ENCODE measurements at regions not wholly inside any gene's neighbourhood (a gene's known extent, or its start where the extent isn't known, plus 50 kb on each side); places are given as distances from the start of the nearest gene placed in this dataset.
"Not testable (repeated sequence)": the region's sequence is repeated elsewhere in the genome, so short reads cannot be mapped to it uniquely, and the experiment has no call there.

- DNase-seq (ENCODE audit: low read depth in 2 of 3, low spot score in 2 of 3), result no peak
Observed at GRCh38 chr3:21256932-21257331, 494.1 kb downstream of the ZNF385D start.

GRCh38 chr3:21238661-21239060, 512.3 kb downstream of the ZNF385D start:
- DNase-seq (ENCODE audit: low read depth in 2 of 3, low spot score in 2 of 3), result no peak

GRCh38 chr3:21237638-21238037, 513.4 kb downstream of the ZNF385D start:
- no peak for DNase-seq (ENCODE audit: low read depth in 2 of 3, low spot score in 2 of 3)

- DNase-seq (ENCODE audit: low read depth in 2 of 3, low spot score in 2 of 3), result no peak
Observed at GRCh38 chr3:21235491-21235890, 515.5 kb downstream of the ZNF385D start.

GRCh38 chr3:21234933-21235332, 516.1 kb downstream of the ZNF385D start:
- DNase-seq (ENCODE audit: low read depth in 2 of 3, low spot score in 2 of 3), result no peak

GRCh38 chr3:21229426-21230135, 521.4 kb downstream of the ZNF385D start:
- DNase-seq (ENCODE audit: low read depth in 2 of 3, low spot score in 2 of 3), result no peak

GRCh38 chr3:21226086-21226485, 524.9 kb downstream of the ZNF385D start:
- no peak for DNase-seq (ENCODE audit: low read depth in 2 of 3, low spot score in 2 of 3)

- DNase-seq (ENCODE audit: low read depth in 2 of 3, low spot score in 2 of 3), result no peak
Observed at GRCh38 chr3:21220944-21221343, 530.1 kb downstream of the ZNF385D start.

- no peak for DNase-seq (ENCODE audit: low read depth in 2 of 3, low spot score in 2 of 3)
Observed at GRCh38 chr3:21216598-21216997, 534.4 kb downstream of the ZNF385D start.

GRCh38 chr3:21204122-21204521, 546.9 kb downstream of the ZNF385D start:
- not testable (repeated sequence) for DNase-seq (ENCODE audit: low read depth in 2 of 3, low spot score in 2 of 3)

- DNase-seq (ENCODE audit: low read depth in 2 of 3, low spot score in 2 of 3), result no peak
Observed at GRCh38 chr3:21195203-21195602, 555.8 kb downstream of the ZNF385D start.

GRCh38 chr3:21194036-21194435, 557.0 kb downstream of the ZNF385D start:
- not testable (repeated sequence) for DNase-seq (ENCODE audit: low read depth in 2 of 3, low spot score in 2 of 3)

- no peak for DNase-seq (ENCODE audit: low read depth in 2 of 3, low spot score in 2 of 3)
Observed at GRCh38 chr3:21188459-21188858, 562.6 kb downstream of the ZNF385D start.

- DNase-seq (ENCODE audit: low read depth in 2 of 3, low spot score in 2 of 3), result no peak
Observed at GRCh38 chr3:21185816-21186314, 565.1 kb downstream of the ZNF385D start.

GRCh38 chr3:21174461-21174860, 576.5 kb downstream of the ZNF385D start:
- DNase-seq (ENCODE audit: low read depth in 2 of 3, low spot score in 2 of 3), result no peak

GRCh38 chr3:21170964-21171363, 580.0 kb downstream of the ZNF385D start:
- DNase-seq (ENCODE audit: low read depth in 2 of 3, low spot score in 2 of 3), result peak in 1 of 3 donors; percentile 5

GRCh38 chr3:21169948-21170347, 581.1 kb downstream of the ZNF385D start:
- no peak for DNase-seq (ENCODE audit: low read depth in 2 of 3, low spot score in 2 of 3)

GRCh38 chr3:21168471-21168870, 582.5 kb downstream of the ZNF385D start:
- DNase-seq (ENCODE audit: low read depth in 2 of 3, low spot score in 2 of 3), result no peak

GRCh38 chr3:21163956-21164355, 587.1 kb downstream of the ZNF385D start:
- no peak for DNase-seq (ENCODE audit: low read depth in 2 of 3, low spot score in 2 of 3)

GRCh38 chr3:21159543-21159906, 591.5 kb downstream of the ZNF385D start:
- DNase-seq (ENCODE audit: low read depth in 2 of 3, low spot score in 2 of 3), result no peak

GRCh38 chr3:21158861-21159542, 592.0 kb downstream of the ZNF385D start:
- DNase-seq (ENCODE audit: low read depth in 2 of 3, low spot score in 2 of 3), result no peak

GRCh38 chr3:21154911-21155310, 596.1 kb downstream of the ZNF385D start:
- DNase-seq (ENCODE audit: low read depth in 2 of 3, low spot score in 2 of 3), result no peak

All from hematopoietic multipotent progenitor cell (in vitro differentiated cells).